ENCODE measurements at regions not wholly inside any gene's neighbourhood (a gene's known extent, or its start where the extent isn't known, plus 50 kb on each side); places are given as distances from the start of the nearest gene placed in this dataset.
A peak's percentile ranks its signal among the peaks of the same experiment; 100 is the strongest.

- TF ChIP-seq EZH2 (IDR thresholded peaks at IDR 0.05) (no peak), FOXP2 (optimal IDR thresholded peaks at IDR 0.05; ENCODE audit: control extremely low read depth, extremely low read length, insufficient read depth) (no peak), POLR2AphosphoS5 (IDR thresholded peaks at IDR 0.05; ENCODE audit: borderline replicate concordance, low read depth, low read length) (no peak)
- no peaks in the 10 kb centered on the region for H3K36me3 ChIP-seq (ENCODE audit: insufficient read depth, low read length)
- no peak for DNase-seq (ENCODE audit: low read depth, low spot score)
- H3K9me3 ChIP-seq (ENCODE audit: low read depth, low read length), result no peaks in the 10 kb centered on the region
- H3K4me3 ChIP-seq, result no peak overlapping the region
- no peak overlapping the region for H3K9ac ChIP-seq (ENCODE audit: insufficient read length)
- H3K27ac ChIP-seq, result no peak overlapping the region
These were observed 54.8 kb upstream of the FUT8 start for GRCh38 chr14:65357689-65358088.

DNA sequence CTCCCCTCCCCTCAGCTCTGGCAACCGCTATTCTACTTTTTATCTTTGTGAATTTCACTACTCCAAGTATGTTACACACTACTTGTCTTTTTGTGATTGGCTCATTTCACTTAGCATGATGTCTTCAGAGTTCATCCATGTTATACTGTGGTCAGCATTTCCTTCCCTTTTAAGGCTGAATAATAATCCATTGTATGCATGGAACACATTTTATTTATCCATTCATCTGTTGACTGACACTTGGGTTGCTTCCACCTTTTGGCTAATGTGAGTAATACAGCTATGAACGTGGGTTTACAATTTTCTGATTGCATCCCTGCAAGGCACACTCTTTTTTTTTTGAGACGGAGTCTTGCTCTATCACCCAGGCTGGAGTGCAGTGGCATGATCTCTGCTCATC, 53.0 kb upstream of the FUT8 start:
- Histone ChIP-seq H3K9me3 (ENCODE audit: low read depth, low read length) (no peaks in the 10 kb centered on the region), H3K4me3 (no peak overlapping the region), H3K36me3 (ENCODE audit: insufficient read depth, low read length) (no peaks in the 10 kb centered on the region), H3K27ac (no peak overlapping the region), H3K9ac (ENCODE audit: insufficient read length) (no peak overlapping the region)
- DNase-seq (ENCODE audit: low read depth, low spot score), result no peak
- TF ChIP-seq EZH2 (IDR thresholded peaks at IDR 0.05) (no peak), FOXP2 (optimal IDR thresholded peaks at IDR 0.05; ENCODE audit: control extremely low read depth, extremely low read length, insufficient read depth) (no peak), POLR2AphosphoS5 (IDR thresholded peaks at IDR 0.05; ENCODE audit: borderline replicate concordance, low read depth, low read length) (no peak)

GRCh38 chr14:65360144-65360784, 52.3 kb upstream of the FUT8 start:
- DNase-seq (ENCODE audit: low read depth, low spot score), result no peak
- Histone ChIP-seq H3K4me3 (no peak overlapping the region), H3K9ac (ENCODE audit: insufficient read length) (no peak overlapping the region), H3K36me3 (ENCODE audit: insufficient read depth, low read length) (no peaks in the 10 kb centered on the region), H3K9me3 (ENCODE audit: low read depth, low read length) (no peaks in the 10 kb centered on the region), H3K27ac (0 out of 2 replicates have a peak overlapping the region, but pooled peaks have one; percentile 13)
- TF ChIP-seq FOXP2 (optimal IDR thresholded peaks at IDR 0.05; ENCODE audit: control extremely low read depth, extremely low read length, insufficient read depth) (no peak), EZH2 (IDR thresholded peaks at IDR 0.05) (no peak), POLR2AphosphoS5 (IDR thresholded peaks at IDR 0.05; ENCODE audit: borderline replicate concordance, low read depth, low read length) (no peak)

- DNase-seq (ENCODE audit: low read depth, low spot score), result no peak
- H3K9ac ChIP-seq (ENCODE audit: insufficient read length), result no peak overlapping the region
- no peaks in the 10 kb centered on the region for H3K9me3 ChIP-seq (ENCODE audit: low read depth, low read length)
- no peak overlapping the region for H3K4me3 ChIP-seq
- no peak overlapping the region for H3K27ac ChIP-seq
- TF ChIP-seq POLR2AphosphoS5 (IDR thresholded peaks at IDR 0.05; ENCODE audit: borderline replicate concordance, low read depth, low read length) (no peak), EZH2 (IDR thresholded peaks at IDR 0.05) (no peak), FOXP2 (optimal IDR thresholded peaks at IDR 0.05; ENCODE audit: control extremely low read depth, extremely low read length, insufficient read depth) (no peak)
- H3K36me3 ChIP-seq (ENCODE audit: insufficient read depth, low read length), result no peaks in the 10 kb centered on the region
These were observed 50.6 kb upstream of the FUT8 start for GRCh38 chr14:65361920-65362319.
